ENCODE measurements at regions not wholly inside any gene's neighbourhood (a gene's known extent, or its start where the extent isn't known, plus 50 kb on each side); places are given as distances from the start of the nearest gene placed in this dataset.

DNA sequence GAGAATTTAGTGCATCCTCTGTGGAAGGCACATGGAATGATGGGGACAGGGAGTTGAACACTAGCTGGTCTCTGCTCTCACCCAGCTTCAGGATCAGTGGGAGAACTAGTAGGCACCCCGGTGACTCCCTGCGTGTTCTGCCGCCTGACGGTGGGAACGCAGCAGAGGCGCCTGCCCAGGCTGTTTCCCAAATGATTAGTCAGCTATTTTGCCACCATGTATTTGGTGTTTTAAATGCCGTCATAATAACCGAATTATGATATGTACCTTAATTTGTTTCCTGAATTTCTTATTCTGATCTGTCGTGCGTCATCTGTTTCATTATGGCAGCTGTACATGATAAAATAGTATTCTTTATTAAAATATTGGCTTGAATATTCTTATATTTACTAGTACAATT lies 115.9 kb upstream of the GJB6 start:
- no peak overlapping the region for H3K56ac ChIP-seq (ENCODE audit: insufficient read length, low read depth, low read length)
- H4K8ac ChIP-seq (replicated peaks; ENCODE audit: insufficient read length, low read depth, low read length) = no peak overlapping the region
- no peak overlapping the region for H3K27ac Mint-ChIP-seq
- H2BK120ac ChIP-seq (ENCODE audit: low read depth, low read length, poor library complexity, severe bottlenecking) = no peak overlapping the region
- peaks cover 0 to 4% of the 10 kb centered on the region in 2 experiments; a peak in 2 of 5 replicates for H3K9me3 Mint-ChIP-seq
- H4K91ac ChIP-seq (ENCODE audit: insufficient read length, low read depth, low read length) = no peak overlapping the region
- TF ChIP-seq, protein P1, sequence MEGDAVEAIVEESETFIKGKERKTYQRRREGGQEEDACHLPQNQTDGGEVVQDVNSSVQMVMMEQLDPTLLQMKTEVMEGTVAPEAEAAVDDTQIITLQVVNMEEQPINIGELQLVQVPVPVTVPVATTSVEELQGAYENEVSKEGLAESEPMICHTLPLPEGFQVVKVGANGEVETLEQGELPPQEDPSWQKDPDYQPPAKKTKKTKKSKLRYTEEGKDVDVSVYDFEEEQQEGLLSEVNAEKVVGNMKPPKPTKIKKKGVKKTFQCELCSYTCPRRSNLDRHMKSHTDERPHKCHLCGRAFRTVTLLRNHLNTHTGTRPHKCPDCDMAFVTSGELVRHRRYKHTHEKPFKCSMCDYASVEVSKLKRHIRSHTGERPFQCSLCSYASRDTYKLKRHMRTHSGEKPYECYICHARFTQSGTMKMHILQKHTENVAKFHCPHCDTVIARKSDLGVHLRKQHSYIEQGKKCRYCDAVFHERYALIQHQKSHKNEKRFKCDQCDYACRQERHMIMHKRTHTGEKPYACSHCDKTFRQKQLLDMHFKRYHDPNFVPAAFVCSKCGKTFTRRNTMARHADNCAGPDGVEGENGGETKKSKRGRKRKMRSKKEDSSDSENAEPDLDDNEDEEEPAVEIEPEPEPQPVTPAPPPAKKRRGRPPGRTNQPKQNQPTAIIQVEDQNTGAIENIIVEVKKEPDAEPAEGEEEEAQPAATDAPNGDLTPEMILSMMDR (conservative IDR thresholded peaks at IDR 0.05) = no peak
- H3K9me3 ChIP-seq (ENCODE audit: control insufficient read depth, low read depth, low read length) = no peaks in the 10 kb centered on the region
- no peaks in the 10 kb centered on the region for H4K20me1 ChIP-seq (ENCODE audit: control insufficient read depth, insufficient read depth, insufficient read length)
- H3K4me1 ChIP-seq (ENCODE audit: insufficient read depth, low read length) = no peaks in the 10 kb centered on the region
- H2AK5ac ChIP-seq (ENCODE audit: insufficient read length, low read length) = no peak overlapping the region
- no peak overlapping the region for H3K4me2 ChIP-seq (ENCODE audit: insufficient read depth, insufficient read length, low read length)
- no peak overlapping the region for H3K27ac ChIP-seq (ENCODE audit: insufficient read length, low read depth, low read length)
- no peak overlapping the region for H2BK15ac ChIP-seq (ENCODE audit: low read depth, low read length)
- peaks cover 7% of the 10 kb centered on the region for H3K27me3 Mint-ChIP-seq (ENCODE audit: low read depth)
- no peak overlapping the region for H3K4me3 Mint-ChIP-seq
- no peak overlapping the region for H4K5ac ChIP-seq (ENCODE audit: insufficient read length, low read depth, low read length)
- no peak overlapping the region for H3K23ac ChIP-seq (ENCODE audit: insufficient read length, low read depth, low read length)
- H3K4me1 Mint-ChIP-seq = peaks cover 16 to 22% of the 10 kb centered on the region in 2 experiments
- H3K23me2 ChIP-seq (ENCODE audit: insufficient read length, low read depth, low read length, poor library complexity, severe bottlenecking) = no peaks in the 10 kb centered on the region
- no peaks in the 10 kb centered on the region for H3K79me2 ChIP-seq (ENCODE audit: insufficient read depth, low read length)
- no peak overlapping the region for H3K18ac ChIP-seq (ENCODE audit: insufficient read length, low read depth, low read length)
- no peaks in the 10 kb centered on the region for H3K79me1 ChIP-seq (ENCODE audit: insufficient read depth, low read depth, low read length, poor library complexity, severe bottlenecking)
- no peak overlapping the region for H2BK12ac ChIP-seq (ENCODE audit: insufficient read length, low read depth, low read length)
- no peaks in the 10 kb centered on the region for H3K27me3 ChIP-seq (ENCODE audit: insufficient read depth, low read length)
- DNase-seq = no peak
- no peak overlapping the region for H2AFZ ChIP-seq (ENCODE audit: low read length)
- no peak overlapping the region for H3K4ac ChIP-seq (ENCODE audit: low read depth, low read length)
- WGBS (ENCODE audit: extremely low coverage, insufficient read length, low lambda C conversion rate) = no CpG with 5 or more reads among the region's 10 CpGs
- H3T11ph ChIP-seq (ENCODE audit: low read length) = no peak overlapping the region
- H3K14ac ChIP-seq (ENCODE audit: insufficient read depth, low read length) = no peak overlapping the region
- no peak overlapping the region for H2BK5ac ChIP-seq (ENCODE audit: insufficient read length, low read length)
- no peaks in the 10 kb centered on the region for H3K36me3 Mint-ChIP-seq (ENCODE audit: insufficient read depth in 1 of 3, low read depth in 3 of 3)
- H2BK20ac ChIP-seq (ENCODE audit: low read depth, low read length, poor library complexity, severe bottlenecking) = no peak overlapping the region
- H3K9ac ChIP-seq (ENCODE audit: extremely low read depth, insufficient read length, low read length) = no peak overlapping the region
